ENCODE measurements at regions not wholly inside any gene's neighbourhood (a gene's known extent, or its start where the extent isn't known, plus 50 kb on each side); places are given as distances from the start of the nearest gene placed in this dataset.

DNA sequence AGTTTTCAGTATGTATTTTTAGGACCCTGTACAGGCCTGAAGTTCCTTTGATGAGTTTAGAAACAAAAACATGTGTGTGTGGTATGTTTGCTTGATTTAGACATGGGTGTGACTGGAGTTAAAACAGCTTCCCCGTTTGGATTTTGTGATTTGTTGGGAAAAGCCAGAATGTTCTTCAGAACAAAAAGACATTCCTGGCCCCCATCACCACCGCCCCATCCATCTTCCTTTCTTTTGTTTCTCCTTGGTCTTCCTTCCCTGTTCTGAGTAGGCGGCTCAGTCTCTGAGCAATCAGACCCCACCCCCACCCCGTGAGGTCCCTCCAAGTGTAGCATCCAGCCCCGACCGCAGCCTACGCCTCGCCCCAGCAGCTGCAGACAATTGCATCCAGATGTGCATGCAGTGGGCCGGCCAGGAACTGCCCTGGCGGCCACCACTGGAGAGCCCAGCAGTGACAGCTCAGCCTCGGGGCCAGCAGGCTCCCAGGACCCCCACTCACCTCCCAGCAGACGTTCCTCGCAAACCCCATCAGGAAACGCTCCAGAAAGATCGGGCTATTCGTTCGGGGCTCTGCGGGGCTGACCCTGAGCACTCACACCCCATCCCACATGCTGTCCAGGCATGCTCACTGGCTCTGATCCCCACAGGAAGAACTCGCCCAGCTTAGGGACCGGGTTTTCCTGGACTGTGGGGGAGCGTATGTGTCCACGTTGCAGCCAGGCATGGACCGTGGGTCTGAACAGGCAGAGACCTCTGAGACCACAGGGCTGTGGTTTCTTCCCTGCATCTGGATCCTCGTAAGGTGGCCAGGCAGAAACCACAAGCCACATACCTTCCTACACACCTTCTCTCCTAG is 99.8 kb upstream of the CDH5 start:
- no peak for DNase-seq (ENCODE audit: low read depth in 3 of 3)

DNA sequence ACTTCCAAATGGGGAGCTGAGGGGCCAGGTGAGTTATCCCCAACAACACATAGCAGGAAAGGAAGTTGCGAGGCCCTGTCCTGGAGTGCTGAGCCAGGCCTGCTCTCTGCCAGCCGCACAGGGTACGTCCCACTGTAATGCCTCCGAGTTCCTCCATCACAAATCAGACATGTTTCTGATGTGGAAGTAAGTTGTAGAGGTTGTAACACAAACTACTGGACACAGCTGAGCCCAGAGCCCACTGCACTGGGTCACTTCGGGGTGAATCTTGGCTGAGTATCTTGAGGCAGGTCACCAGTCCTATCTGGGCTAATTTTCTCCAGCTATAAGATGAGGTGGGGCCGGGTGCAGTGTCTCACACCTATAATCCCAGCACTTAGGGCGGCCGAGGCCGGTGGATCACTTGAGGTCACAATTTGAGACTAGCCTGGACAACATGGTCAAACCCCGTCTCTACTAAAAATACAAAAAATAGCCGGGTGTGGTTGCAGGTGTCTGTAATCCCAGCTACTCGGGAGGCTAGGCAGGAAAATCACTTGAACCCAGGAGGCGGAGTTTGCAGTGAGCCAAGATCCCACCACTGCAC is 100.8 kb upstream of the CDH5 start:
- no peak for DNase-seq (ENCODE audit: low read depth in 3 of 3)

DNA sequence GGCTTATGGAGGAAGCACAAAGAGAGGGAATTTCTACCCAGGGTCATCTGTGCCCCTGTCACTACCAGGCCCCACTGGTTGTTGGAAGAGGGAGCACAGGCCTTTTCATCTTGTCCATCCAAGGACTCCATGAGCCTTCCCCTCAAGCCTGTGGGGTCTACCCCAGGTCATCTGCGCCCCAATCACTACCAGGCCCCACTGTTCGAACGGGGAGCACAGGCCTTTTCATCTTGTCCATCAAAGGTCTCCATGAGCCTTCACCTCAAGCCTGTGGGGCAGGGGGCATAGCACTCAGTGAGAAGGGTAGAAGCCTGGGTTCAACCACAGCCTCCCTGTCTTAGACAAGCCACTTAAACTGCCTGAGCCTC is 101.5 kb upstream of the CDH5 start:
- no peak for DNase-seq (ENCODE audit: low read depth in 3 of 3)

DNA sequence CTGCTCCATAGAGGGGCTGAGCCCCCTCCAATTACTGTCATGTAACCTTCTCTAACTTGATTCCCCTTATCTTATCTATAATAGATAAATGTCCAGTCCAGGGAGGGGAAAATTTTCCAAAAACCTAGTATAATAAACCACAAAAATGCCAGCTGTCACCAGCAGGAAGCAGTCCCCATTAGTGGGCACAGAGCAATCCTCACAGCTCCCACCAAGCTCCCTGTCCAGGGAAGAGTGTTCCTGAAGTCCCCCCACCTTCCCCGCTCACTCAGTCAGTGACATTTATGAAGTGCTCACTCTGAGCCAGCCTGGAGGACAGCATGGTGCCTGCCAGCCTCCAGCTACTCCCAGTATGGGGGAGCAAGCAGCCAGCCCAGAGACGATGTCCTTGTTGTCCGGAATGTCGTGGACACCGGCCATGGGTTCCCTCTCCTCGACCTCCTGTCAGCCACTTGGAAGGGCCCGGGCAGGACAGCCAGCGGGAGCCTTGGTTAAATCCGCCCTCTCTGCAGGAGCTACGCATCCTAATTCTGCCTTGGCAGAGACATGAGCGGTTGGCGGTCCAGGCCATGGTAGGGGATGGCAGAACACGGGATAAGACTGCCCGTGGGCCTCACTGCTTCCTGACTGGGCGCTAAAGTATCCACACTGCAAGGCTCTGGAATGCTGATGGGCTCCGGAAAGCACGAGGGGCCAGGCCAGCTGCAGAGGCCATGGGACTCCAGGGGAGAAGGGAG is 102.0 kb upstream of the CDH5 start:
- DNase-seq (ENCODE audit: low read depth in 3 of 3): no peak

DNA sequence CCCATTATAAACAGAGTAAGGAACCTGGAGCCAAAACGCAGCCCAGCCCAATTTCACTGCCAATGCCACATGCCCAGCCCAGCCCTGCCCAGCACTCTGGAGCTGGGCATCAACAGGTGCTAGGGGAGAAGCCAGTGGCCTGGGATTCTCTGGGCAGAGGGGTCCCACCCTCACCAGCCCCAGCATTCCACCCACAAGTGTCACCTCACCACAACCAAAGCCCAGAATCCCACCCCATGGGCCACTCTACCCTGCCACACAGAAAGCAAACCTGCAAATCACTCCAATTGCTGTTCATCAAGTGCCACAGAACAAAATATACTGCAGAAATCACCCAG is 102.5 kb upstream of the CDH5 start:
- no peak for DNase-seq (ENCODE audit: low read depth in 3 of 3)

DNA sequence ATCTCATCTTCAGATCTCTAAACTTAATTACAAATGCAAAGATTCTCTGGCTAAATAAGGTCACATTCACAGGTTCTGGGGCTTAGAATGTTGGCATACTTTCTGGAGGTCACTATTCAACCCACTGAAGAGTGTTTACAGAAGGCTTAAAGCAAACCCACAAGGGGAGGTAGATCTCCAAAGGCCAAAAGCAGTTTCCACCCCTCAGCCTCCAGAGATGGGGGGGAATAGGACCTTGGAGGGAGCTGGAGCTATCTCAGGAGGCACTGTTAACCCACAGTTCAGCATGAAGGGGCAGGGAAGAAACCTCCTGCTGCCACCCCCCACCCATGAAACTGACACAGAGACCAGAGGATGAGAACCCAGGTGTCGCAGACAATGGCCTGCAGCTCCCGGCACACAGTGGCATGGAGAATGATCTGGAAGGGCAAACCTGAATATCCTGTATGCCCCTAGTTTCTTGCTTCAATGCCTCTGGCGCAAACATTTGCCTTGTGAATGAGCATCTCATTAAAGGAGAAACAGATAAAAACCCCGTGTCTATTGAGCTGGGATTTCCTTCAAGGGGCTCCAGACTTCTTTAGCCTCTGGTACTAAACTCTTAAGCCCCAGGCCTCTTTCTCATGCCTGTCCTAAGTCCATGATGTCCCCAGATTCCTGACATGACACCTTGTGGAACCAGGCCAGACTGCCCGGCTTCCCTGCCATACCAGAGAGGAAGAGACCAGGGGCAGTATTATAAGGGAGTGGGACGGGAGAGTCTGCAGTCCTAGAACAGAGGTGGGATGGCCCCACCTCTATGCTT is 103.1 kb upstream of the CDH5 start:
- DNase-seq (ENCODE audit: low read depth in 3 of 3): no peak

DNA sequence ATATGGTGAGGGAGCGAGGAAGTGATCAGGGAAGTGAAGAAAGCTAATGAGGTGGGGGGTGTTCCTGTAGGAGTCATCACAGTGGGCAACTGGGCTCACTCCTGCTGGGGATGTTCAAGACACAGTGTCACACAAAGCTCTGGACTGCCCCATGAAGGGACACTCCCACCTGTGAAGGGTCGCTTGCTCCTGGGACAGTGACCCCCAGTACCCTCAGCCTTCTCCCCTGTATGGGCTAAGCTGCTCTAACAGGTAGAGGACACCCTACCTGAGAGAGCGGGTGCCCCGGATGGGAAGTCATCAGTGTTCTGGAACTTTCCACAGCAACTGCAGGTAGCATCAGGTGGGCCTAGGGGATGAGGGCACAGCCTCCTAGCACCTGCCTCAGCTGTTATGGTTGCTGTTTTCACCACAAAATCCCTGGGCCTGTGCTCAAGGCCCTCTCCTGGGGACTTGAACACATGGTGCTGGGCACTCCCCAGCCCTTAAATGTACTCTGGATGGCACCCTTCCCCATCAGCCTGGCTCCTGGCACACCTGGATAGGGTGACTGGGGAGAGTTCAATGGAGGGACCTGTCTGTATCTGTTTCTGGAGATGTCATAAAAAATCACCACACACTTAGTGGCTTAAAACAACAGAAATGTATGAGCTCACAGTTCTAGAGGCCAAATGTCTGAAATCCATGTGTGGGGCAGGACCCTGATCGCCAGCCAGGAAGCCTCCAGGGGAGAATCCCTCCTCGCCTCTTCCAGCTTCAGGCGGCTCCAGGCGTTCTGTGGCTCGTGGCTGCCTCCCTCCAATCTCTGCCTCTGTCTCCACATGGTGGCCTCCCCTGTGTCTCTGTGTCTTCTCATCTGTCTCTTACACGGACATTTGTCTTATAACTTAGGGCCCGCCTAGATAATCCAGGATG is 104.0 kb upstream of the CDH5 start:
- DNase-seq (ENCODE audit: low read depth in 3 of 3): no peak

DNA sequence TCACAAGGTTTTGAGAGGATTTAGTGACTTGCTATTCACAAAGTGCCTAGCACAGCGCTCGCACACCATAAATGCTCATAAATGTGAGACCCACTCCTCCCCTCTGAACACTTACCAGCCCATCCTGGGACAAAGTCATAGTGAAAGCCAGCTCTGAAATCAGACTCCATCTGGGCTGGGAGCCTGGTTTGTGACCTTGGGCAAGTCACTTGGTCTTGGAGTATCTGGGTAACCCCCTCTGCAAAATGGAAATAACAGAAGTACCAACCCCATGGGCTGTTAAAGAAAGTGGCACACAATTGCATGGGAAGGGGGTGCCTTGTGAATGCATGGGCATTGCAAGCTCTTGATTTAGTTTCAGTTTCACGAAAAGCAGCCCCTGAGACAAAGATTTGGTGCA is 104.7 kb upstream of the CDH5 start:
- no peak for DNase-seq (ENCODE audit: low read depth in 3 of 3)

DNA sequence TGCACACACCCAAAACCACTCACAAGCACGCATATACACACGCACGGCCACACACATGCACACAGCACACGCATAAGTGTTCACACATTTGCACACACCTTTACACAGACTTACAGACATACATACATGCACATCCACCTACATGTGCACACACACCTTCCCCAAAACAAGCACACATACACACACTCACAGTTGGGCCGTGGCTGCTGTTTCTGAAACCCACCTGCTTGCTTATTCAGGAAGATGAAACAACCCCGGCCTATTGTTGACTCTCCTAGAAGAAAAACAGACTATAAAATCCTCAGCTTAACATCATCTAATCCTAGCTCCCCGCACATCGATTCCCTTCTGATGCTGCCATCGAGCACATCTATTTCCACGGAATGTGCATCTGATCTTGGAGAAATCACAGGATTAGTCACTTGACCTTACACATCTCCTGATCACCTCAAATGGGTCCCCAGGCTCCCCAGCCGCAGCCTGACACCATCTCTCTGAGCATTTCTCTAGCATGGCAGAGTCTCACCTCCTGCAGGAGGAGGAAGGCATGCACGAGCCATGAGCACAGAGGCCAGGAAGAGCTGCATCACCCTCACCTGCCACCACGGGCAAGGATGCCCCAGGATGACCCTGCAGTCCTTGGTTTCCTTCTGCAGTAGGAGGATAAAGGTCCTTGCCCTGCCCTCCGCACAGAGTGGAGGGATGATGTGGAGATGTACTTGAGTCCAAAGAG is 105.8 kb upstream of the CDH5 start:
- no peak for DNase-seq (ENCODE audit: low read depth in 3 of 3)

DNA sequence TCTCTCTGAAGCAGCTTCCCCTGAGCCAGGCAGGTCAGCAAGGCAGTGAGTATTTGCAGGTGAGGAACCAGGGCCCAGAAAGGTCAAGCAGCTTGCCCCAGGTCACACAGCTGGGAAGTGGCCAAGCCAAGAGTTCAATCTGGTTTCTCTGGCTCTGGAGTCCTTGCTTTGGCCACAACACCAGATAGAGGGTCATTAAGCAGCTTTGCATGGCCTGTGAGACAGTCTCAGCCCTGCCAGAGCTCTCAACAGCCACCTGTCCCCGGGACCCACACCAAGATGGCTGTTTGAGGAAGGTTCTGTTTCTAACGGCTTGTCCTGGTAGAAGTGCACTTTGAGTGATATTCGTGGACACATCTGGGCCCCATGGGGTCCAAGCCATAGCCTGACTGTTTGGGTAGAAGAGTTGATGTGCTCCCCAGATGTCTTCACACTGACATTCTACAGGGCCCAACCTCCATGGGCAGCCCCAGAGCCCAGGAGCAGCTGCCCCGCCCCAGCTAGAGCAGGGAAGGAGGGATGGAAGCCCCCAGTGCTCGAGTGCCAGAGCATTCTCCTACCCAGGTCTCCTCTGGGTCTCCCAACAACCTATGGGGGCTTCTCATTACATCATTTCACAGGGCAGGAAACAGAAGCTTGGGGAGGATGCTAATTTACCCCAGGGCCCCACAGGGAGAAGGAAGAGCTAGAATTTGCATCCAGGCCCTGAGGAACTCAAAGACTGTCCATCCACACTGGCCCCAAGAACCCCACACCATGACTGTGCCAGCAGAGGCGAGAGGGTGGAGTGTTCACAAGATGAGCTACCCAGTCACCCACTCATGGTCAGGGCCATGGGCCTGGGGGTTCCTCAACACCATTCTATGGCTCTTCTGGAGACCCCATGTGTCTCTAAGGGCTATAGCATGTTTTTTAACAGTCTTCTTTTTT is 107.3 kb upstream of the CDH5 start:
- no peak for DNase-seq (ENCODE audit: low read depth in 3 of 3)

DNA sequence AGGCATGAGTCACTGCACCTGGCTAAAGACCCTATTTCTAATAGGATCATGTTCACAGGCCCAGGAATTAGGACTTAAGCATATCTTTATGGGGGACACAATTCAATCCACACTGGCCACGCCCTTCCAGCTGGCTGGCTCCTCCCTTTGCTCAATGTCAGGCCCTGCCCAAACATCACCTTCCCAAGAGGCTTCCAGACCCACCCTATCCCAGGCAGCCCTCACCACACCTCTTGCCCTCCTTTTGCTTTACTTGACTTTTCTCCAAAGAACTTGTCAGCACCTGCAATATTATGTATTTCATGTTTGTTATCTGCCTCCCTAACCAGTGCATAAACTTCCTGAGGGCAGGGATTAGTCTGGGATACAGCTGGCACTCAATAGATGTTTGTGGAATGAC is 109.6 kb upstream of the CDH5 start:
- no peak for DNase-seq (ENCODE audit: low read depth in 3 of 3)

DNA sequence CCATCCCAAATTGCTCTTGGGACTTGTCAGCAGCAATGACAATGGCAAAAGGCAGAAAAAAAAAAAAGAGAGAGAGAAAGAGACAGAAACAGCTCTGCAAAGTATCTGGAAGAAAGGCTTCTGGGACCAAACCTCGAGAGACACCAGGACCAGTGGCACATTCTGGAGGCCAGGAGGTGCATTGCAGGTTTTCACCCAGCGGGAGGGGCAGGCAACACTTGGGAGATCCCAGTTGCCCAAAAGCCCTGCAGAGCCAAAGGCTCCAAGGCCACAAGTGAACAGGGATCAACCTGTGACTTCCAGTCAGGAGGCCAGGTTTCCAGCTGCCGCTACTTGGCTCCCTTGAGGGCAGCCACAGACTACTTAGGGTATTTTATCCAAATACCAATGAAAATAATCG is 110.8 kb upstream of the CDH5 start:
- DNase-seq (ENCODE audit: low read depth in 3 of 3): no peak

DNA sequence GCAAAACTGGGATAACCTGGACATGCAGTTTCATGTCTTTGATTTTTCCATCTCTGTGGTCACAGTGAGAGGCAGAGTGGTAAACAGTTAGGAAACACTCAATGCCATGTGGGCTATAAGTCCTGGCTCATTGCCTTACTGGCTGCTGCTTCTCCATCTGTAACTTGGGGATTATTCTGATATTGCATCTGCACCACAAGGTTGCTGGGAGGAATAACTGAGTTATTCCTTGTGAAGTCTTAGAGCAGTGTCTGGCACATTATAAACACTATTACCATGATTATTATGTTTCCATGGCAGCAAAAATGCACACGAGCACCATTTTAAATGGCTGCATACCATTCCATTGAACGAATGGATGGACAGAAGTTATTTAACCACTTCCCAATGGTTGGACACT is 111.7 kb upstream of the CDH5 start:
- no peak for DNase-seq (ENCODE audit: low read depth in 3 of 3)

DNA sequence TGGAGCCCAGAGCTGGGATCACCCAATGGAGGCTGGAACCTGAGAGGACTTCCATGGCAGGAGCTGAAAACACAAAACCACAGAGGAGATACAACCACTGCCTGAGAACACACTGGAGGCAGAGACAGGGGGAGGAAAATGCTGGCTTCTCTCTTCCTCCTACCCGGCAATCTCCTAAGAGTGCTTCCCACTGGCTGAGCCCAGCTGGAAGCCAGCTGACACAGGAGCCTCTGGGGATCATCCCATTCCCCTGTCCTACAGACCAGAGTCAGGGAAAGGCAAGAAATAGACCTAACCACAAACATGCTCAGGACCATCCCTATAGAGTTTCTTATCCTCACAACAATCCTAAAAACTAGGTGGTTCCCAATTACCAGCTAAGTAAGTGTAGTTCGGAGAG is 112.4 kb upstream of the CDH5 start:
- DNase-seq (ENCODE audit: low read depth in 3 of 3): no peak

DNA sequence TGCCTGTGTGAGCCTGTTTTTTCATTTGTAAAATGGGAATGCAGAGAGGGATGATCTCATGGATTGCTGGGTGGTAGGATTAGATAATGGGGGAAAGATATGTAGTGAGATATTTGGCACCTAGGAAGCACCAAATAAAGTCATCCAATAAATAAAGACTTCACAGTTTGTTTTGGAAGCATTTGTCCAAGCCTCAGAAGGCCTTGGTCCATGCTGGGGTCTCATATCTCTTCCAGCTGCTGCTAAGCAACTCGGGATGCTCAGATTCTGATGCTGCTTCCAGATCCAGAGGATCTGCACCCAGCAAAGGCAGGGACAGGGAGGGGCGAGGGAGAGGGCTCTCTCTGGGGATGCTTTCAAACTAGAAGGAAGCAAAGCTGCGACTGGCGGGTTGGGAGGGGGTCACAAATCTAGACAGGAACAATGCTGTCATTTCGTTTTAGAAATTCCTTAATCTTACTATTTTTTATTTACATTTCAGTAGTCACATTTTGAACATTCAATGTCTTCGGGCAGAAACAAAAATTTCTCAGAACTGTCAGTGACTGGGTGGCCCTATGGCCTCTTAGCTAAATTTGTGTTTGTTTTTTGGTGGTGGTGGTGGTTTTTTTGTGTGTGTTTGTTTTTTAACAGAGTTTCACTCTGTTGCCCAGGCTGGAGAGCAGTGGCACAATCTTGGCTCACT is 114.9 kb upstream of the CDH5 start:
- no peak for DNase-seq (ENCODE audit: low read depth in 3 of 3)

DNA sequence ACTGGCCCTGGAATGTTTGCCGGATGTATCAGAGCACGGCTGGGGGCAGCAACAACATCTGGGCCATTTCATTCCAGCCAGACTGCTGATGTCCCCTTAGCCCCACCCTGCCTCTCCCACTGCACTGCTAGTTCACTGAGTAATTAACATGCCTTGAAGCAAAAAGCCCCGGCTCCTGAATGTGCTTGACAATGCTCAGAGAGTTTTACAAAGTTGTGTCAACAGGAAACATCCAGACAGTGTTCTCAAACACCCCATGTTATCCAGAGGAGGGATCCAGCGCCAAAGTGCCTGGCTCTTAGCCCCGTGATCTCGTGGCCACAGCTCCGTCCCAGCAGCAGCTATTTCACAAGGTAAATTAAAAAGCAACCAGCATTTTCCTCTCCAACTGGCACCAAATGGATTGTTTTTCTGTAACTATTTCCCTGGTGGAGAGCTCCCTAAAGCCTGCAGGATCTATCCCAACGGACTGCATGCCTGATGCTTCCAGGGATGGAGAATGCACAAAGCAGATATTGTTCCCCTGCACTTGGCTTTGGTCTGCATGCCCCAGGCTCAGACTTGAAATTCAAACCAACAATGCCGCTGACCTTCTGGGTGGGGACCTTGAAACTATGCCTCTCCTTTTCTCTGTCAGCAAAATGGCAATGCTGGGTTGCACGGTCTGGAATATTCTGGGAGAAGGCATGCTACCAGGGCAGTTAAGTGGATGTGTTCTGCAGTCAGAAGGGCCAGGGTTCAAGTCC is 115.6 kb upstream of the CDH5 start:
- DNase-seq (ENCODE audit: low read depth in 3 of 3): no peak

DNA sequence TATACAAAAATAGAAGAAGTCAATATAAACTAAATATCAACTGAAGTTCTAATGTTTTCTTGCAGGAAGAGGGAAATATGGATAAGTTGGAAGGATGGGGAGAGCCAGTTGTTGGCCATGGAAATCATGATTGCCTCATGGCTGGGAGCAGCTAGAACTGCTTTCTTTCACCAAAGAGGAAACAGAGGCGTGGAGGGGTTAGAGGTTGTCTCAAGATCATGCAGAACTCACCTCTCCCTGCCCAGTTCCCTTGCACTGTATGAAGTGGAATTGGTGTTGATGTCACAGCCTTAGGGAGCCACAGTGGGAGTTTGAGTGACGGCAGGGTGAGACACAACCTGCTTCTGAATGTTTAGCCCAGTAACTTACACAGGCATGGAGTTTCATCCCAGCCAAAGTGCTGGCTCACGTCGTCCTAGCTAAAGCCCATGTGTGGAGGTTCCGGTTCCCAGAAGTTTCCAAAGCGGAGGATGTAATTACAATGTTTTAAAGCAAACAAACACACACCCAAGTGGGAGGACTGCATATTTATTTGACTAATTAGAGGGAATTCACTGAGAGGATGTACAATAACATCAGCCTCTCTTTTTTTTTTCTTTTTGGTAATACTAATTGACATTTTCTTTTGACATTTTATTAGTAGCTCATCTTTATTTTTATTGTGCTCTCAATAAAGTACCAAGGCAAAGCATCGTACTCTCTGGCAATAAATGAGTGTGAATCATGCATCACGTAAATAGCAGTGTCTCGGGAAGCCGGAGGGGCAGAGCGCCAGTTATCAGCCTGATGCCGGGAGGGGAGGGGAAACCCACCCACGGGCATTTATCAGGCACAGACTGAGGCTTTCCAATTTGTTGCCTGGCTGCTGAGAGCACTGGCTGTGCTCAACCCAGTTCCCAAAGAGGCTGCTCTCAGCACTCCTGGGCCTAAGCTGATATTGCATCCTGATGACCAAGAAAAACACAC is 118.7 kb upstream of the CDH5 start:
- no peak for DNase-seq (ENCODE audit: low read depth in 3 of 3)

Data from stimulated activated CD4-positive, alpha-beta T cell treated with anti-CD3 and anti-CD28 coated beads, TNF-alpha, amount 100 ng/mL, for 4 hours (primary cell).